Neutrophil (primary cell): ENCODE measurements at regions not wholly inside any gene's neighbourhood (a gene's known extent, or its start where the extent isn't known, plus 50 kb on each side); places are given as distances from the start of the nearest gene placed in this dataset.

Experiments
- H3K27ac ChIP-seq: fragments of 200-600 bp; sonication (generic); 2 replicates; pipeline ENCODE4 v1.5.1; 2016; ENCODE audit warnings: mild to moderate bottlenecking, moderate library complexity
- H3K27me3 ChIP-seq: fragments of 200-600 bp; sonication (generic); 2 replicates; pipeline ENCODE4 v1.6.0; 2016; ENCODE audit warnings: mild to moderate bottlenecking
- H3K36me3 ChIP-seq: fragments of 200-600 bp; sonication (generic); 2 replicates; pipeline ENCODE4 v1.5.1; 2017
- H3K4me1 ChIP-seq, 2 experiments: fragments of 200-600 bp in 1 of 2; sonication (generic) in 1 of 2; 1 replicate in 1 of 2; 2 replicates in 1 of 2; pipeline versions ENCODE4 v1.5.1 to v1.6.1; 2013 to 2016; ENCODE audit warnings: low read depth in 1 of 2, low read length in 1 of 2, mild to moderate bottlenecking in 1 of 2, moderate library complexity in 1 of 2; ENCODE audit not compliant: control insufficient read depth in 1 of 2, insufficient read depth in 1 of 2
- H3K4me3 ChIP-seq, 2 experiments: fragments of 200-600 bp in 1 of 2; sonication (generic) in 1 of 2; 1 replicate in 1 of 2; 2 replicates in 1 of 2; pipeline ENCODE4 v1.5.1; 2013 to 2016; ENCODE audit warnings: low read depth in 1 of 2, low read length in 1 of 2, mild to moderate bottlenecking in 1 of 2, moderate library complexity in 1 of 2
- H3K9me3 ChIP-seq: fragments of 200-600 bp; sonication (generic); 2 replicates; pipeline ENCODE4 v1.5.1; 2016
- CTCF ChIP-seq: fragments of 200-600 bp; sonication (generic); IDR thresholded peaks from 2 replicates; pipeline ENCODE4 v1.5.1; 2016; ENCODE audit warnings: antibody characterized with exemption

- Histone ChIP-seq H3K36me3 (no peaks in the 10 kb centered on the region), H3K4me3 (no peak overlapping the region), H3K9me3 (no peaks in the 10 kb centered on the region), H3K4me1 (no peaks in the 10 kb centered on the region), H3K27me3 (no peaks in the 10 kb centered on the region), H3K27ac (no peak overlapping the region)
- no peak for TF ChIP-seq CTCF
Observed at GRCh38 chr9:29203244-29203930, 1630.1 kb upstream of the C9orf72 start.

GRCh38 chr9:29208670-29209069 is 1635.4 kb upstream of the C9orf72 start:
- H3K36me3 ChIP-seq = no peaks in the 10 kb centered on the region
- H3K9me3 ChIP-seq = no peaks in the 10 kb centered on the region
- TF ChIP-seq CTCF = no peak
- H3K27ac ChIP-seq = no peak overlapping the region
- H3K4me1 ChIP-seq = peaks cover 0 to 4% of the 10 kb centered on the region in 2 experiments
- H3K27me3 ChIP-seq = peaks cover 47% of the 10 kb centered on the region
- H3K4me3 ChIP-seq = no peak overlapping the region

GRCh38 chr9:29209748-29210291 is 1636.5 kb upstream of the C9orf72 start:
- Histone ChIP-seq H3K27me3 (peaks cover 58% of the 10 kb centered on the region), H3K9me3 (no peaks in the 10 kb centered on the region), H3K4me1 (peaks cover 0 to 4% of the 10 kb centered on the region in 2 experiments), H3K36me3 (no peaks in the 10 kb centered on the region), H3K27ac (no peak overlapping the region), H3K4me3 (no peak overlapping the region)
- no peak for TF ChIP-seq CTCF

- H3K27me3 ChIP-seq = peaks cover 71% of the 10 kb centered on the region
- peaks cover 0 to 4% of the 10 kb centered on the region in 2 experiments for H3K4me1 ChIP-seq
- no peaks in the 10 kb centered on the region for H3K36me3 ChIP-seq
- H3K4me3 ChIP-seq = no peak overlapping the region
- no peak for TF ChIP-seq CTCF
- H3K27ac ChIP-seq = no peak overlapping the region
- no peaks in the 10 kb centered on the region for H3K9me3 ChIP-seq
Observed at GRCh38 chr9:29211003-29211579, 1637.8 kb upstream of the C9orf72 start.

GRCh38 chr9:29211580-29212396 is 1638.5 kb upstream of the C9orf72 start:
- Histone ChIP-seq H3K4me3 (no peak overlapping the region), H3K36me3 (no peaks in the 10 kb centered on the region), H3K9me3 (no peaks in the 10 kb centered on the region), H3K4me1 (peaks cover 0 to 4% of the 10 kb centered on the region in 2 experiments), H3K27ac (no peak overlapping the region), H3K27me3 (peaks cover 78% of the 10 kb centered on the region)
- TF ChIP-seq CTCF = no peak
